H1 (cell line): ENCODE measurements at regions not wholly inside any gene's neighbourhood (a gene's known extent, or its start where the extent isn't known, plus 50 kb on each side); places are given as distances from the start of the nearest gene placed in this dataset.

Experiments
- CTCF ChIA-PET: fragments of 300-600 bp; sonication (Branson Sonifier 250); formaldehyde crosslinking; loops from one replicate; lab custom pipeline; 2021; ENCODE audit not compliant: partially characterized antibody; lab: Charles Lee
- POLR2A ChIA-PET: fragments of 300-600 bp; sonication (Branson Sonifier 250); formaldehyde crosslinking; loops from one replicate; lab custom pipeline; 2021; ENCODE audit warnings: inconsistent platforms; ENCODE audit not compliant: partially characterized antibody; lab: Charles Lee
- DNase-seq, 2 experiments: peaks; one replicate each; pipeline versions ENCODE4 v3.0.0 to v3.0.0-alpha.2; 2010 to 2022; ENCODE audit warnings: low spot score in 2 of 2, low read depth in 1 of 2, mixed read lengths in 1 of 2
- FAIRE-seq: peaks from 2 replicates; lab custom pipeline; 2011; peaks lifted over from hg19 to GRCh38; lab: Jason Lieb, UNC
- H2AFZ ChIP-seq: 2 replicates; pipeline ENCODE4 v1.8.1; 2012; ENCODE audit warnings: low read length, inconsistent platforms
- H2AK5ac ChIP-seq: 2 replicates; pipeline ENCODE4 v1.6.1; 2013; ENCODE audit warnings: low read depth, low read length
- H2BK120ac ChIP-seq: replicated peaks from 2 replicates; pipeline ENCODE3; 2013; ENCODE audit warnings: low read depth, low read length, inconsistent platforms
- H2BK12ac ChIP-seq: 2 replicates; pipeline ENCODE4 v1.6.1; 2013; ENCODE audit warnings: low read depth, low read length
- H2BK15ac ChIP-seq: 2 replicates; pipeline ENCODE4 v1.6.1; 2013; ENCODE audit warnings: low read length
- H2BK20ac ChIP-seq: 2 replicates; pipeline ENCODE4 v1.6.1; 2013; ENCODE audit warnings: low read length
- H2BK5ac ChIP-seq: 2 replicates; pipeline ENCODE4 v1.6.1; 2013; ENCODE audit warnings: low read depth, low read length
- H3K14ac ChIP-seq: 2 replicates; pipeline ENCODE4 v1.6.1; 2013; ENCODE audit warnings: inconsistent platforms; ENCODE audit not compliant: insufficient read length
- H3K18ac ChIP-seq: 2 replicates; pipeline ENCODE4 v1.6.1; 2013; ENCODE audit warnings: low read length; ENCODE audit errors: extremely low read depth
- H3K23ac ChIP-seq: 2 replicates; pipeline ENCODE4 v1.6.1; 2013; ENCODE audit warnings: inconsistent platforms; ENCODE audit not compliant: insufficient read length
- H3K23me2 ChIP-seq: 2 replicates; pipeline ENCODE4 v1.6.1; 2013; ENCODE audit warnings: low read depth, low read length
- H3K27ac ChIP-seq: 2 replicates; pipeline ENCODE4 v1.6.1; 2011; ENCODE audit warnings: low read depth, low read length, inconsistent platforms
- H3K27me3 ChIP-seq, 4 experiments: replicated peaks in 1 of 4; 1 replicate in 1 of 4; 2 replicates in 3 of 4; pipeline versions ENCODE4 v1.6.1 to v1.8.1; 2011 to 2013; ENCODE audit warnings: low read length in 3 of 4, mild to moderate bottlenecking in 3 of 4, inconsistent platforms in 2 of 4, mixed read lengths in 2 of 4, moderate library complexity in 1 of 4; ENCODE audit not compliant: control insufficient read depth in 3 of 4, insufficient read depth in 3 of 4; ENCODE audit errors: extremely low read depth in 1 of 4
- H3K36me3 ChIP-seq, 4 experiments: 2 replicates each; pipeline versions ENCODE4 v1.6.1 to v1.8.1; 2011 to 2013; ENCODE audit warnings: mild to moderate bottlenecking in 4 of 4, low read length in 3 of 4, moderate library complexity in 2 of 4, control low read depth in 1 of 4, inconsistent platforms in 1 of 4; ENCODE audit not compliant: insufficient read depth in 4 of 4, control insufficient read depth in 2 of 4
- H3K4ac ChIP-seq: replicated peaks from 2 replicates; pipeline ENCODE3; 2013; ENCODE audit warnings: low read length, low read depth, mixed read lengths, inconsistent platforms; ENCODE audit not compliant: insufficient read length
- H3K4me1 ChIP-seq, 4 experiments: replicated peaks in 1 of 4; 1 replicate in 1 of 4; 2 replicates in 3 of 4; pipeline versions ENCODE4 v1.6.1 to v1.8.1; 2011 to 2013; ENCODE audit warnings: low read length in 3 of 4, inconsistent platforms in 2 of 4, mixed read lengths in 1 of 4; ENCODE audit not compliant: insufficient read depth in 4 of 4, control insufficient read depth in 3 of 4
- H3K4me2 ChIP-seq, 2 experiments: 2 replicates each; pipeline versions ENCODE4 v1.6.1 to v1.8.1; 2011 to 2013; ENCODE audit warnings: low read depth in 2 of 2, low read length in 2 of 2, control low read depth in 1 of 2, inconsistent platforms in 1 of 2, mild to moderate bottlenecking in 1 of 2; ENCODE audit not compliant: insufficient read depth in 1 of 2
- H3K4me3 ChIP-seq, 4 experiments: fragments of 200-600, 300-600 bp in 1 of 4; sonication (generic), shearing (Covaris generic), sonication (Bioruptor Twin) in 1 of 4; 2 replicates each; pipeline versions ENCODE4 v1.5.1 to v1.8.1; 2011 to 2016; ENCODE audit warnings: low read length in 4 of 4, low read depth in 3 of 4, control low read depth in 2 of 4, inconsistent platforms in 2 of 4, mild to moderate bottlenecking in 2 of 4, mixed read lengths in 1 of 4, moderate library complexity in 1 of 4; ENCODE audit not compliant: insufficient read depth in 2 of 4; ENCODE audit errors: extremely low read depth in 1 of 4
- H3K56ac ChIP-seq: replicated peaks from 2 replicates; pipeline ENCODE3; 2013; ENCODE audit warnings: low read depth, mild to moderate bottlenecking, mixed read lengths, low read length, inconsistent platforms; ENCODE audit not compliant: insufficient read length
- H3K79me1 ChIP-seq: 2 replicates; pipeline ENCODE4 v1.6.1; 2013; ENCODE audit warnings: low read depth, low read length, control low read depth
- H3K79me2 ChIP-seq, 2 experiments: 2 replicates each; pipeline versions ENCODE4 v1.6.1 to v1.8.1; 2012 to 2013; ENCODE audit warnings: low read length in 2 of 2, mild to moderate bottlenecking in 2 of 2, inconsistent platforms in 1 of 2; ENCODE audit not compliant: insufficient read depth in 2 of 2, control insufficient read depth in 1 of 2
- H3K9ac ChIP-seq, 4 experiments: replicated peaks in 1 of 4; 1 replicate in 1 of 4; 2 replicates in 3 of 4; pipeline versions ENCODE4 v1.6.1 to v1.8.1; 2011 to 2013; ENCODE audit warnings: low read depth in 3 of 4, low read length in 3 of 4, control low read depth in 2 of 4, mild to moderate bottlenecking in 2 of 4, moderate library complexity in 2 of 4, inconsistent platforms in 1 of 4; ENCODE audit errors: extremely low read depth in 1 of 4
- H3K9me3 ChIP-seq, 2 experiments: 2 replicates each; pipeline versions ENCODE4 v1.6.1 to v1.8.1; 2012 to 2013; ENCODE audit warnings: mild to moderate bottlenecking in 2 of 2, moderate library complexity in 2 of 2, control low read depth in 1 of 2, inconsistent platforms in 1 of 2, low read depth in 1 of 2, low read length in 1 of 2, mixed read lengths in 1 of 2; ENCODE audit not compliant: insufficient read depth in 2 of 2
- H4K20me1 ChIP-seq, 2 experiments: replicated peaks in 1 of 2; 2 replicates each; pipeline versions ENCODE3 to v1.8.1; 2011 to 2013; ENCODE audit warnings: inconsistent platforms in 2 of 2, low read length in 2 of 2, mild to moderate bottlenecking in 1 of 2; ENCODE audit not compliant: insufficient read depth in 2 of 2, control insufficient read depth in 1 of 2
- H4K5ac ChIP-seq: 2 replicates; pipeline ENCODE4 v1.6.1; 2013; ENCODE audit warnings: low read length, low read depth, mixed read lengths, inconsistent platforms; ENCODE audit not compliant: insufficient read length
- H4K8ac ChIP-seq: 2 replicates; pipeline ENCODE4 v1.8.0; 2013; ENCODE audit warnings: mild to moderate bottlenecking, moderate library complexity, low read length, inconsistent platforms; ENCODE audit not compliant: insufficient read depth; ENCODE audit errors: extremely low read depth
- H4K91ac ChIP-seq: replicated peaks from 2 replicates; pipeline ENCODE3; 2013; ENCODE audit warnings: low read length, mixed read lengths, inconsistent platforms; ENCODE audit not compliant: insufficient read length
- CEBPB ChIP-seq: IDR thresholded peaks from 2 replicates; pipeline ENCODE4 v1.6.1; 2012; ENCODE audit warnings: low read depth, low read length
- EZH2 ChIP-seq: fragments of 200-600 bp; sonication (generic); IDR thresholded peaks from 2 replicates; pipeline ENCODE4 v1.7.1; 2012; ENCODE audit warnings: low read depth, mild to moderate bottlenecking, moderate library complexity, low read length, inconsistent platforms; ENCODE audit not compliant: severe bottlenecking
- FOSL1 ChIP-seq: IDR thresholded peaks from 2 replicates; pipeline ENCODE4 v1.6.1; 2011; ENCODE audit warnings: mild to moderate bottlenecking, low read depth, low read length, moderate library complexity; ENCODE audit not compliant: insufficient read depth
- HDAC6 ChIP-seq: IDR thresholded peaks from one replicate; pipeline ENCODE4 v1.7.1; 2012; ENCODE audit warnings: low read depth, mild to moderate bottlenecking, inconsistent platforms, low read length, moderate library complexity
- JUN ChIP-seq: IDR thresholded peaks from 2 replicates; pipeline ENCODE4 v1.6.1; 2011; ENCODE audit warnings: low read depth, mild to moderate bottlenecking, improper control_type of control experiment, low read length
- KDM1A ChIP-seq: fragments of 200-600, 300-600 bp; sonication (generic); IDR thresholded peaks from 2 replicates; pipeline ENCODE4 v1.7.1; 2016; ENCODE audit warnings: mild to moderate bottlenecking, low read length, borderline replicate concordance
- MAFK ChIP-seq: IDR thresholded peaks from 2 replicates; pipeline ENCODE4 v1.6.1; 2012; ENCODE audit warnings: low read depth, mild to moderate bottlenecking, improper control_type of control experiment, low read length
- SAP30 ChIP-seq: fragments of 300-600 bp; sonication (generic); IDR thresholded peaks from 2 replicates; pipeline ENCODE4 v1.7.1; 2012; ENCODE audit warnings: low read length, moderate library complexity, mild to moderate bottlenecking, inconsistent platforms; ENCODE audit not compliant: insufficient read depth, insufficient replicate concordance
- SIRT6 ChIP-seq: IDR thresholded peaks from one replicate; pipeline ENCODE4 v1.7.1; 2012; ENCODE audit warnings: low read length, inconsistent platforms
- SIX5 ChIP-seq: IDR thresholded peaks from 2 replicates; pipeline ENCODE4 v1.6.1; 2011; ENCODE audit warnings: mild to moderate bottlenecking, low read depth, low read length
- SP4 ChIP-seq: IDR thresholded peaks from 2 replicates; pipeline ENCODE4 v1.6.1; 2012; ENCODE audit warnings: low read length, inconsistent platforms
- SUZ12 ChIP-seq: fragments of 200-600 bp; sonication (generic); IDR thresholded peaks from 2 replicates; pipeline ENCODE4 v1.6.1; 2012; ENCODE audit warnings: mild to moderate bottlenecking, inconsistent platforms, low read length, moderate library complexity, mixed read lengths
- TAF1 ChIP-seq: IDR thresholded peaks from 2 replicates; pipeline ENCODE4 v1.6.1; 2011; ENCODE audit warnings: mild to moderate bottlenecking, low read depth, low read length
- TBP ChIP-seq: IDR thresholded peaks from 2 replicates; pipeline ENCODE4 v1.6.1; 2011; ENCODE audit warnings: low read depth, low read length, improper control_type of control experiment
- ZNF274 ChIP-seq: IDR thresholded peaks from 2 replicates; pipeline ENCODE4 v1.7.0; 2012; ENCODE audit warnings: low read length, borderline replicate concordance; ENCODE audit errors: extremely low read depth
- WGBS, 2 experiments: shearing (Covaris generic) in 1 of 2; methylation state at CpG; one replicate each; pipeline versions ENCODE4 v1.1.6 to v1.1.7; 2013 to 2015; ENCODE audit warnings: low lambda C conversion rate in 2 of 2, mixed read lengths in 2 of 2, inconsistent platforms in 1 of 2, low coverage in 1 of 2, missing lambda C conversion rate in 1 of 2; ENCODE audit not compliant: insufficient replicate concordance in 2 of 2, insufficient coverage in 1 of 2, insufficient read length in 1 of 2; ENCODE audit errors: extremely low coverage in 1 of 2, missing lambda C conversion rate in 1 of 2; 5-methylcytosine and 5-hydroxymethylcytosine counted together
- TF ChIP-seq, protein P1 (sequence below): IDR thresholded peaks from 2 replicates; pipeline ENCODE4 v1.6.1; 2011; ENCODE audit warnings: low read length, improper control_type of control experiment

DNA sequence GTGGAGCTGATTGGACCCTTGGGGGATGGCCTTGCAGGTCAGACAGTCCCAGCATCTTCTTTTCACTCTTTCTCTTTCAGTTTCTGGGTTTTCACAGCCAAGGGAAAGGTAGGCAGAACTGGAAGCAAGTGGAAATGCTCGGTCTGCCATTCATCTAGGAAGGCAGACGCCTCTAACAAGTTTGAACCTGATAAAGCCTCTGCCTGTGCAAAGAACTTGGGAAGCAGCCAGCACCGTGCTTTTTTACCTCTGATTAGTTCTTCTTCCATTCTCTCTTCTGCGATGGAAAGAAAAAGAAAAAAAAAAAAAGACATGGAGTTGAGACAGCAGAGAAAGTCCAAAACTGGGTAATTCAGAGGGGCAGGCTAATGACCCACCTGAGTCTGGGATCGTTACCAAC lies 997.8 kb upstream of the EEF2KMT start:
- Histone ChIP-seq H2BK120ac (no peak overlapping the region), H2BK15ac (no peak overlapping the region), H4K5ac (no peak overlapping the region), H3K14ac (no peak overlapping the region), H2BK5ac (no peak overlapping the region), H3K27ac (no peak overlapping the region), H3K23ac (no peak overlapping the region), H3K4me1 (no peaks in the 10 kb centered on the region), H3K56ac (no peak overlapping the region), H4K91ac (no peak overlapping the region), H3K9me3 (no peaks in the 10 kb centered on the region), H3K79me2 (no peaks in the 10 kb centered on the region), H3K23me2 (no peaks in the 10 kb centered on the region), H4K8ac (no peak overlapping the region), H3K4me3 (no peak overlapping the region), H2BK12ac (no peak overlapping the region), H3K9ac (no peak overlapping the region), H3K79me1 (no peaks in the 10 kb centered on the region), H2BK20ac (no peak overlapping the region), H3K27me3 (no peaks in the 10 kb centered on the region), H3K4ac (no peak overlapping the region), H3K18ac (no peak overlapping the region), H4K20me1 (no peaks in the 10 kb centered on the region), H2AK5ac (no peak overlapping the region), H3K36me3 (no peaks in the 10 kb centered on the region), H3K4me2 (no peak overlapping the region), H2AFZ (no peak overlapping the region)
- FAIRE-seq = no peak
- no peak for DNase-seq
- ChIA-PET POLR2A (no interaction called here), CTCF (no interaction called here)
- WGBS, 2 experiments = 88% methylated on average over 3 of the region's 5 CpGs; no CpG with 5 or more reads in 1 of the 2 experiments
- TF ChIP-seq SP4 (no peak), TBP (no peak), SIX5 (no peak), CEBPB (no peak), SIRT6 (no peak), MAFK (no peak), JUN (no peak), ZNF274 (no peak), TAF1 (no peak), FOSL1 (no peak), SUZ12 (no peak), KDM1A (no peak), EZH2 (no peak), SAP30 (no peak), HDAC6 (no peak)
- TF ChIP-seq, protein P1, sequence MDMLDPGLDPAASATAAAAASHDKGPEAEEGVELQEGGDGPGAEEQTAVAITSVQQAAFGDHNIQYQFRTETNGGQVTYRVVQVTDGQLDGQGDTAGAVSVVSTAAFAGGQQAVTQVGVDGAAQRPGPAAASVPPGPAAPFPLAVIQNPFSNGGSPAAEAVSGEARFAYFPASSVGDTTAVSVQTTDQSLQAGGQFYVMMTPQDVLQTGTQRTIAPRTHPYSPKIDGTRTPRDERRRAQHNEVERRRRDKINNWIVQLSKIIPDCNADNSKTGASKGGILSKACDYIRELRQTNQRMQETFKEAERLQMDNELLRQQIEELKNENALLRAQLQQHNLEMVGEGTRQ = no peak
